NCI-H1694 treated with DMSO at 0.1 percent for 48 hours (cell line): ENCODE measurements at regions not wholly inside any gene's neighbourhood (a gene's known extent, or its start where the extent isn't known, plus 50 kb on each side); places are given as distances from the start of the nearest gene placed in this dataset.
"Not testable (repeated sequence)": the region's sequence is repeated elsewhere in the genome, so short reads cannot be mapped to it uniquely, and the experiment has no call there.

Source experiments
- DNase-seq: peaks from one replicate; lab custom pipeline; 2025; lab: John Stamatoyannopoulos, UW

GRCh38 chr9:124125651-124125977 lies 114.0 kb downstream of the LHX2 start:
- DNase-seq = no peak

GRCh38 chr9:124126648-124127646 lies 115.4 kb downstream of the LHX2 start:
- DNase-seq = peak; percentile 55

GRCh38 chr9:124128568-124129166 lies 117.1 kb downstream of the LHX2 start:
- no peak for DNase-seq

GRCh38 chr9:124130277-124131075 lies 118.9 kb downstream of the LHX2 start:
- no peak for DNase-seq

- not testable (repeated sequence) for DNase-seq
These were observed 120.0 kb downstream of the LHX2 start for GRCh38 chr9:124131518-124131917.

- no peak for DNase-seq
These were observed 121.1 kb downstream of the LHX2 start for GRCh38 chr9:124132671-124133147.

GRCh38 chr9:124133727-124134126 lies 122.2 kb downstream of the LHX2 start:
- DNase-seq = no peak

GRCh38 chr9:124134526-124134925 lies 123.0 kb downstream of the LHX2 start:
- no peak for DNase-seq

GRCh38 chr9:124135813-124136365 lies 121.9 kb upstream of the NEK6 start:
- no peak for DNase-seq

- DNase-seq = no peak
These were observed 120.5 kb upstream of the NEK6 start for GRCh38 chr9:124137009-124137943.

- no peak for DNase-seq
These were observed 119.8 kb upstream of the NEK6 start for GRCh38 chr9:124137944-124138335.

GRCh38 chr9:124139001-124139400 lies 118.7 kb upstream of the NEK6 start:
- no peak for DNase-seq

GRCh38 chr9:124140941-124141568 lies 116.7 kb upstream of the NEK6 start:
- no peak for DNase-seq

GRCh38 chr9:124144561-124145123 lies 113.1 kb upstream of the NEK6 start:
- not testable (repeated sequence) for DNase-seq

GRCh38 chr9:124146031-124146561 lies 111.7 kb upstream of the NEK6 start:
- no peak for DNase-seq

GRCh38 chr9:124149992-124150391 lies 107.8 kb upstream of the NEK6 start:
- DNase-seq = no peak

GRCh38 chr9:124163760-124164255 lies 93.9 kb upstream of the NEK6 start:
- no peak for DNase-seq

- DNase-seq = no peak
These were observed 92.9 kb upstream of the NEK6 start for GRCh38 chr9:124164811-124165210.

- DNase-seq = no peak
These were observed 83.3 kb upstream of the NEK6 start for GRCh38 chr9:124174433-124174832.

- not testable (repeated sequence) for DNase-seq
These were observed 80.2 kb upstream of the NEK6 start for GRCh38 chr9:124177522-124177921.
